GM19438 (cell line): ENCODE measurements at regions not wholly inside any gene's neighbourhood (a gene's known extent, or its start where the extent isn't known, plus 50 kb on each side); places are given as distances from the start of the nearest gene placed in this dataset.

Experiments used
- ATAC-seq: cut with Tn5 transposase; IDR thresholded peaks from one replicate; pipeline ENCODE4 v1.9.1; 2021; ENCODE audit warnings: low read depth; ENCODE audit not compliant: unreplicated experiment

- peak; percentile 93 for ATAC-seq
Observed at GRCh38 chr3:177300039-177300833, 103.0 kb upstream of the TBL1XR1 start.

GRCh38 chr3:177300842-177301241, 103.6 kb upstream of the TBL1XR1 start:
- ATAC-seq, result peak; percentile 48

- no peak for ATAC-seq
Observed at GRCh38 chr3:177306252-177306651, 109.0 kb upstream of the TBL1XR1 start.

- ATAC-seq, result no peak
Observed at GRCh38 chr3:177307391-177307790, 110.1 kb upstream of the TBL1XR1 start.

- no peak for ATAC-seq
Observed at GRCh38 chr3:177307826-177308225, 110.5 kb upstream of the TBL1XR1 start.

GRCh38 chr3:177308286-177308685, 111.0 kb upstream of the TBL1XR1 start:
- ATAC-seq, result no peak

GRCh38 chr3:177308911-177309310, 111.6 kb upstream of the TBL1XR1 start:
- ATAC-seq, result no peak

GRCh38 chr3:177312491-177312890, 115.2 kb upstream of the TBL1XR1 start:
- ATAC-seq, result no peak

- ATAC-seq, result no peak
Observed at GRCh38 chr3:177314897-177315296, 117.6 kb upstream of the TBL1XR1 start.

GRCh38 chr3:177317247-177317646, 120.0 kb upstream of the TBL1XR1 start:
- ATAC-seq, result no peak

- no peak for ATAC-seq
Observed at GRCh38 chr3:177318559-177318958, 121.3 kb upstream of the TBL1XR1 start.

GRCh38 chr3:177320765-177321247, 123.5 kb upstream of the TBL1XR1 start:
- peak; percentile 42 for ATAC-seq

- no peak for ATAC-seq
Observed at GRCh38 chr3:177321819-177322218, 124.5 kb upstream of the TBL1XR1 start.

GRCh38 chr3:177322881-177323280, 125.6 kb upstream of the TBL1XR1 start:
- no peak for ATAC-seq

- ATAC-seq, result no peak
Observed at GRCh38 chr3:177329854-177330253, 132.6 kb upstream of the TBL1XR1 start.

- no peak for ATAC-seq
Observed at GRCh38 chr3:177330779-177331178, 133.5 kb upstream of the TBL1XR1 start.

GRCh38 chr3:177331203-177331835, 134.0 kb upstream of the TBL1XR1 start:
- no peak for ATAC-seq

GRCh38 chr3:177332955-177333354, 135.7 kb upstream of the TBL1XR1 start:
- ATAC-seq, result no peak

- no peak for ATAC-seq
Observed at GRCh38 chr3:177333533-177334520, 136.5 kb upstream of the TBL1XR1 start.

- no peak for ATAC-seq
Observed at GRCh38 chr3:177334803-177335202, 137.5 kb upstream of the TBL1XR1 start.

GRCh38 chr3:177335728-177336127, 138.4 kb upstream of the TBL1XR1 start:
- ATAC-seq, result no peak
